ENCODE measurements at regions not wholly inside any gene's neighbourhood (a gene's known extent, or its start where the extent isn't known, plus 50 kb on each side); places are given as distances from the start of the nearest gene placed in this dataset.

DNA sequence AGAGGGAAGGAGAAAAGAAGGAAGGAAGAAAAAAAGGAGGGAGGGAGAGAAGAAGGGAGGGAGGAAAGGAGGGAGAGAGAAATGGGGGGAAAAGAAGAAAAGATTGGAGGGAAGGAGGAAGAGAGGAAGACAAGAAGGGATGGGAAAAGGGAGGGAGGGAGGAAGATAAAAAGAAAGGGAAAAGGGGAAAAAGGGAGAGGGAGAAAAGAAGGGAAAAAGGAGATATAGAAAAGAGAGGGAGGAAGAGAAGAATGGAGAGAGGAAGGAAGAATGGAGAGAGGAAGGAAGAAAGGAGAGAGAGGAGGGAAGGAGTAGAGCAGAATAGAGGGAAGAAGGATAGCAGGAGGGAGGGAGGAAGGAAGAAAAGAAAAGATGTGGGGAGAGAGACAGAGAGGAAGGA lies 334.6 kb downstream of the TSHZ3 start:
- TF ChIP-seq RFX5 (IDR thresholded peaks at IDR 0.05) = no peak
- no peak for TF ChIP-seq NR3C1 (IDR thresholded peaks at IDR 0.05)
- TF ChIP-seq, protein P1, sequence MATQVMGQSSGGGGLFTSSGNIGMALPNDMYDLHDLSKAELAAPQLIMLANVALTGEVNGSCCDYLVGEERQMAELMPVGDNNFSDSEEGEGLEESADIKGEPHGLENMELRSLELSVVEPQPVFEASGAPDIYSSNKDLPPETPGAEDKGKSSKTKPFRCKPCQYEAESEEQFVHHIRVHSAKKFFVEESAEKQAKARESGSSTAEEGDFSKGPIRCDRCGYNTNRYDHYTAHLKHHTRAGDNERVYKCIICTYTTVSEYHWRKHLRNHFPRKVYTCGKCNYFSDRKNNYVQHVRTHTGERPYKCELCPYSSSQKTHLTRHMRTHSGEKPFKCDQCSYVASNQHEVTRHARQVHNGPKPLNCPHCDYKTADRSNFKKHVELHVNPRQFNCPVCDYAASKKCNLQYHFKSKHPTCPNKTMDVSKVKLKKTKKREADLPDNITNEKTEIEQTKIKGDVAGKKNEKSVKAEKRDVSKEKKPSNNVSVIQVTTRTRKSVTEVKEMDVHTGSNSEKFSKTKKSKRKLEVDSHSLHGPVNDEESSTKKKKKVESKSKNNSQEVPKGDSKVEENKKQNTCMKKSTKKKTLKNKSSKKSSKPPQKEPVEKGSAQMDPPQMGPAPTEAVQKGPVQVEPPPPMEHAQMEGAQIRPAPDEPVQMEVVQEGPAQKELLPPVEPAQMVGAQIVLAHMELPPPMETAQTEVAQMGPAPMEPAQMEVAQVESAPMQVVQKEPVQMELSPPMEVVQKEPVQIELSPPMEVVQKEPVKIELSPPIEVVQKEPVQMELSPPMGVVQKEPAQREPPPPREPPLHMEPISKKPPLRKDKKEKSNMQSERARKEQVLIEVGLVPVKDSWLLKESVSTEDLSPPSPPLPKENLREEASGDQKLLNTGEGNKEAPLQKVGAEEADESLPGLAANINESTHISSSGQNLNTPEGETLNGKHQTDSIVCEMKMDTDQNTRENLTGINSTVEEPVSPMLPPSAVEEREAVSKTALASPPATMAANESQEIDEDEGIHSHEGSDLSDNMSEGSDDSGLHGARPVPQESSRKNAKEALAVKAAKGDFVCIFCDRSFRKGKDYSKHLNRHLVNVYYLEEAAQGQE (IDR thresholded peaks at IDR 0.05) = no peak
- TF ChIP-seq, protein P2, sequence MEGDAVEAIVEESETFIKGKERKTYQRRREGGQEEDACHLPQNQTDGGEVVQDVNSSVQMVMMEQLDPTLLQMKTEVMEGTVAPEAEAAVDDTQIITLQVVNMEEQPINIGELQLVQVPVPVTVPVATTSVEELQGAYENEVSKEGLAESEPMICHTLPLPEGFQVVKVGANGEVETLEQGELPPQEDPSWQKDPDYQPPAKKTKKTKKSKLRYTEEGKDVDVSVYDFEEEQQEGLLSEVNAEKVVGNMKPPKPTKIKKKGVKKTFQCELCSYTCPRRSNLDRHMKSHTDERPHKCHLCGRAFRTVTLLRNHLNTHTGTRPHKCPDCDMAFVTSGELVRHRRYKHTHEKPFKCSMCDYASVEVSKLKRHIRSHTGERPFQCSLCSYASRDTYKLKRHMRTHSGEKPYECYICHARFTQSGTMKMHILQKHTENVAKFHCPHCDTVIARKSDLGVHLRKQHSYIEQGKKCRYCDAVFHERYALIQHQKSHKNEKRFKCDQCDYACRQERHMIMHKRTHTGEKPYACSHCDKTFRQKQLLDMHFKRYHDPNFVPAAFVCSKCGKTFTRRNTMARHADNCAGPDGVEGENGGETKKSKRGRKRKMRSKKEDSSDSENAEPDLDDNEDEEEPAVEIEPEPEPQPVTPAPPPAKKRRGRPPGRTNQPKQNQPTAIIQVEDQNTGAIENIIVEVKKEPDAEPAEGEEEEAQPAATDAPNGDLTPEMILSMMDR (IDR thresholded peaks at IDR 0.05) = no peak
- TF ChIP-seq EP300 (IDR thresholded peaks at IDR 0.05) = no peak
- TF ChIP-seq ZNF302 (CRISPR knock-in tag; IDR thresholded peaks at IDR 0.05) = no peak
- no peak for TF ChIP-seq MAFK (IDR thresholded peaks at IDR 0.05; ENCODE audit: partially characterized antibody)
- no peak for TF ChIP-seq KDM1A (IDR thresholded peaks at IDR 0.05; ENCODE audit: low read depth)
- TF ChIP-seq POLR2A (IDR thresholded peaks at IDR 0.05; ENCODE audit: low read length) = no peak
- TF ChIP-seq RAD21 (conservative IDR thresholded peaks at IDR 0.05 in 1 of 2, IDR thresholded peaks at IDR 0.05 in 1 of 2) = no peak
- no peak for TF ChIP-seq SMC3 (IDR thresholded peaks at IDR 0.05)
